Smooth muscle cell (in vitro differentiated cells): ENCODE measurements at regions not wholly inside any gene's neighbourhood (a gene's known extent, or its start where the extent isn't known, plus 50 kb on each side); places are given as distances from the start of the nearest gene placed in this dataset.

ENCODE experiments used
- DNase-seq: peaks from one replicate; lab custom pipeline; 2025; ENCODE audit not compliant: unreplicated experiment; lab: John Stamatoyannopoulos, UW
- H2AFZ ChIP-seq: fragments of 200-600 bp; sonication (generic); 2 replicates; pipeline ENCODE4 v1.6.0; 2016; ENCODE audit warnings: antibody characterized with exemption, low read depth, mild to moderate bottlenecking
- H3F3A ChIP-seq: fragments of 200-600 bp; sonication (generic); 2 replicates; pipeline ENCODE4 v1.6.0; 2017; ENCODE audit warnings: antibody characterized with exemption, low read depth
- H3K27ac ChIP-seq: fragments of 200-600 bp; sonication (generic); 2 replicates; pipeline ENCODE4 v1.5.1; 2016; ENCODE audit warnings: low read depth, mild to moderate bottlenecking
- H3K27me3 ChIP-seq: fragments of 200-600 bp; sonication (generic); 2 replicates; pipeline ENCODE4 v1.6.1; 2016; ENCODE audit warnings: low read depth, mild to moderate bottlenecking
- H3K36me3 ChIP-seq: fragments of 200-600 bp; sonication (generic); 2 replicates; pipeline ENCODE4 v1.5.1; 2016; ENCODE audit warnings: low read depth
- H3K4me1 ChIP-seq: fragments of 200-600 bp; sonication (generic); 2 replicates; pipeline ENCODE4 v1.5.1; 2016; ENCODE audit warnings: low read depth
- H3K4me2 ChIP-seq: fragments of 200-600 bp; sonication (generic); 2 replicates; pipeline ENCODE4 v1.6.0; 2016; ENCODE audit warnings: mild to moderate bottlenecking
- H3K4me3 ChIP-seq: fragments of 200-600 bp; sonication (generic); 2 replicates; pipeline ENCODE4 v1.5.1; 2016; ENCODE audit warnings: mild to moderate bottlenecking
- H3K79me2 ChIP-seq: fragments of 200-600 bp; sonication (generic); 2 replicates; pipeline ENCODE4 v1.6.0; 2016; ENCODE audit warnings: low read depth, mild to moderate bottlenecking
- H3K9ac ChIP-seq: fragments of 200-600 bp; sonication (generic); 2 replicates; pipeline ENCODE4 v1.6.0; 2016; ENCODE audit warnings: low read depth
- H3K9me3 ChIP-seq: fragments of 200-600 bp; sonication (generic); replicated peaks from 2 replicates; pipeline ENCODE4 v1.5.1; 2016; ENCODE audit warnings: low read depth
- H4K20me1 ChIP-seq: fragments of 200-600 bp; sonication (generic); 2 replicates; pipeline ENCODE4 v1.6.0; 2016; ENCODE audit warnings: low read depth
- CTCF ChIP-seq: fragments of 200-600 bp; sonication (generic); IDR thresholded peaks from 2 replicates; pipeline ENCODE4 v1.5.1; 2017; ENCODE audit warnings: borderline replicate concordance, mild to moderate bottlenecking, antibody characterized with exemption; ENCODE audit not compliant: insufficient read depth, poor library complexity, severe bottlenecking
- WGBS: methylation state at CpG from one replicate; pipeline ENCODE4 v1.1.7; 2016; ENCODE audit warnings: low lambda C conversion rate; 5-methylcytosine and 5-hydroxymethylcytosine counted together

- DNase-seq, result no peak
- Histone ChIP-seq H3K4me3 (no peak overlapping the region), H2AFZ (no peak overlapping the region), H3K79me2 (no peaks in the 10 kb centered on the region), H3K4me2 (no peak overlapping the region), H3K27me3 (no peaks in the 10 kb centered on the region), H4K20me1 (no peaks in the 10 kb centered on the region), H3K9ac (no peak overlapping the region), H3K36me3 (no peaks in the 10 kb centered on the region), H3K27ac (no peak overlapping the region), H3K9me3 (no peaks in the 10 kb centered on the region), H3F3A (no peaks in the 10 kb centered on the region), H3K4me1 (no peaks in the 10 kb centered on the region)
- no peak for TF ChIP-seq CTCF
- 48% methylated on average over 2 of the region's 2 CpGs for WGBS
These were observed 636.4 kb downstream of the PLCL1 start for GRCh38 chr2:198440833-198441232.

- Histone ChIP-seq H3K4me3 (no peak overlapping the region), H3K79me2 (no peaks in the 10 kb centered on the region), H3K27me3 (no peaks in the 10 kb centered on the region), H3K27ac (no peak overlapping the region), H4K20me1 (no peaks in the 10 kb centered on the region), H3K4me1 (no peaks in the 10 kb centered on the region), H3K9ac (no peak overlapping the region), H3K4me2 (no peak overlapping the region), H2AFZ (no peak overlapping the region), H3K36me3 (no peaks in the 10 kb centered on the region), H3F3A (no peaks in the 10 kb centered on the region), H3K9me3 (no peaks in the 10 kb centered on the region)
- 87% methylated on average over 1 of the region's 1 CpG for WGBS
- DNase-seq, result no peak
- no peak for TF ChIP-seq CTCF
These were observed 633.9 kb downstream of the PLCL1 start for GRCh38 chr2:198438331-198438730.

GRCh38 chr2:198424112-198424511, 619.7 kb downstream of the PLCL1 start:
- Histone ChIP-seq H2AFZ (no peak overlapping the region), H3K4me1 (no peaks in the 10 kb centered on the region), H4K20me1 (no peaks in the 10 kb centered on the region), H3K36me3 (no peaks in the 10 kb centered on the region), H3K4me3 (no peak overlapping the region), H3K27me3 (no peaks in the 10 kb centered on the region), H3K4me2 (no peak overlapping the region), H3K27ac (no peak overlapping the region), H3K9ac (no peak overlapping the region), H3F3A (no peaks in the 10 kb centered on the region), H3K9me3 (no peaks in the 10 kb centered on the region), H3K79me2 (no peaks in the 10 kb centered on the region)
- DNase-seq, result no peak
- 78% methylated on average over 1 of the region's 1 CpG for WGBS
- no peak for TF ChIP-seq CTCF

DNA sequence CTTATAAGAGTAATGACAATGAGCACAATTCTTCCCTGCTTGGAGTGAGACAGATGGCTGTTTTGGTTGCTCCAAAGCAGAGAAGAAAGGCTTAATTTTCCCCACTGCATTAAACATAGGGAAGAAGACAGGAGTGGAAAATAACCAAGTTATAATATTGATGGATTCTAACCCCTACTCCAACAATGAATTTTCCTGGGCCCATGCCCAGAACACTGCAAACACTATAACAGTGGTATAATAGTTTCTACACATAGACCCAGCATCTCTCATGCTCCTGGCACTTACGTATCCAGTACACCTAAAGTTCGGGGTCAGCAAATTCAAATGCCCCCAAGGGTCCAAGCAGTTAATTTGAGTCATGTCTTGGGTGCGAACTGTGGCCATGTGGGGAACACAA, 613.4 kb downstream of the PLCL1 start:
- no peaks in the 10 kb centered on the region for H3K4me1 ChIP-seq
- no peak overlapping the region for H2AFZ ChIP-seq
- no peaks in the 10 kb centered on the region for H3F3A ChIP-seq
- no peaks in the 10 kb centered on the region for H3K36me3 ChIP-seq
- no peak overlapping the region for H3K4me2 ChIP-seq
- no peak overlapping the region for H3K4me3 ChIP-seq
- no peak for DNase-seq
- no peaks in the 10 kb centered on the region for H3K27me3 ChIP-seq
- no peak overlapping the region for H3K9ac ChIP-seq
- 89% methylated on average over 3 of the region's 3 CpGs for WGBS
- no peaks in the 10 kb centered on the region for H3K9me3 ChIP-seq
- H3K79me2 ChIP-seq, result no peaks in the 10 kb centered on the region
- no peaks in the 10 kb centered on the region for H4K20me1 ChIP-seq
- TF ChIP-seq CTCF, result no peak
- no peak overlapping the region for H3K27ac ChIP-seq
